HG02798 (cell line): ENCODE measurements at regions not wholly inside any gene's neighbourhood (a gene's known extent, or its start where the extent isn't known, plus 50 kb on each side); places are given as distances from the start of the nearest gene placed in this dataset.

Experiments used
- ATAC-seq: cut with Tn5 transposase; IDR thresholded peaks from one replicate; pipeline ENCODE4 v1.9.1; 2021; ENCODE audit warnings: mild to moderate bottlenecking; ENCODE audit not compliant: unreplicated experiment, poor library complexity

GRCh38 chr3:156760333-156760732 is 65.8 kb upstream of the LEKR1 start:
- peak; percentile 93 for ATAC-seq

GRCh38 chr3:156761007-156761406 is 65.1 kb upstream of the LEKR1 start:
- peak; percentile 11 for ATAC-seq

GRCh38 chr3:156761713-156762451 is 64.3 kb upstream of the LEKR1 start:
- no peak for ATAC-seq

- ATAC-seq, result no peak
Observed at GRCh38 chr3:156762631-156763185, 63.4 kb upstream of the LEKR1 start.

GRCh38 chr3:156763386-156763785 is 62.8 kb upstream of the LEKR1 start:
- no peak for ATAC-seq

- no peak for ATAC-seq
Observed at GRCh38 chr3:156763931-156764720, 62.0 kb upstream of the LEKR1 start.

GRCh38 chr3:156764751-156765150 is 61.4 kb upstream of the LEKR1 start:
- no peak for ATAC-seq

GRCh38 chr3:156768390-156768789 is 57.8 kb upstream of the LEKR1 start:
- no peak for ATAC-seq

- no peak for ATAC-seq
Observed at GRCh38 chr3:156769721-156770654, 56.2 kb upstream of the LEKR1 start.

GRCh38 chr3:156770699-156771414 is 55.3 kb upstream of the LEKR1 start:
- no peak for ATAC-seq

GRCh38 chr3:156772588-156773206 is 53.5 kb upstream of the LEKR1 start:
- ATAC-seq, result no peak

- ATAC-seq, result no peak
Observed at GRCh38 chr3:156776031-156776430, 50.1 kb upstream of the LEKR1 start.
